Fibroblast of lung (primary cell): ENCODE measurements at regions not wholly inside any gene's neighbourhood (a gene's known extent, or its start where the extent isn't known, plus 50 kb on each side); places are given as distances from the start of the nearest gene placed in this dataset.

Experiments used
- EZH2 ChIP-seq: IDR thresholded peaks from 2 replicates; pipeline ENCODE4 v1.5.1; 2012; ENCODE audit warnings: low read length, control low read depth, mild to moderate bottlenecking; ENCODE audit errors: missing control alignments
- TF ChIP-seq, protein P1 (sequence below), 2 donors: IDR thresholded peaks in 1 of 2; conservative IDR thresholded peaks in 1 of 2; 1 replicate in 1 of 2; 2 replicates in 1 of 2; pipeline ENCODE4 v1.5.1; 2011 to 2012; ENCODE audit warnings: low read length in 2 of 2, control low read depth in 1 of 2, inconsistent platforms in 1 of 2, low read depth in 1 of 2, mild to moderate bottlenecking in 1 of 2

DNA sequence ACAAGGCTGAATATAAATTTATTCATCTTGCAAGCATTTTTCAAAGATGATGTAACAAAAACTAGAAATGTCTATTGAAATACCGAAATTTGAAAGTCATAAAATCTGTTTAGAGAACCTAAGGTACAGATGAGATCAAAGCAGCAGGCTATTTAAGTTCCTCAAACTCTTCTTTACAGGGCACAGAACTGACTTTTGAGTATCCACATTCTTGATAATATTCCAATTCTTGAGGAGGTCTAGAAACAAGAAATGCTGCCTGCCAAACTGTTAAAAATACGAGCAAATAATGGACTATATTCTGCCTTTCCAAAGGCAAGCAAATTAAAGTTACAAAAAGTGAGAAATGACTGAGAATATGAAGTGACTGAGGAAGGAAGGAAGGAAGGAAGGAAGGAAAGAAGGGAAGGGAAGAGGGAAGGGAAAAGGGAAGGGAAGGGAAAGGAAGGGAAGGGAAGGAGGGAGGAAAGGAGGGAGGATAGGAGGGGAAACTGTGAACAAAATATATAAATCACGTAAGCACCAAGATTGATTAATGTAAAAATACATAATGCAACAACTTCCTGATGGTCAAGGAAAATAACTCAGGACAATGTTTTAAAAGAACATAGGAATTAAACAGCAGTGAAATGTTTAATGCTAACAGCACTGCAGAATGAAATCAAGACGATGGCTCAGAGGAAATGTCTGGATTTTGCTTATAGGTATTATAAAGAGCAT is 248.9 kb upstream of the HNRNPA3 start:
- TF ChIP-seq, protein P1, sequence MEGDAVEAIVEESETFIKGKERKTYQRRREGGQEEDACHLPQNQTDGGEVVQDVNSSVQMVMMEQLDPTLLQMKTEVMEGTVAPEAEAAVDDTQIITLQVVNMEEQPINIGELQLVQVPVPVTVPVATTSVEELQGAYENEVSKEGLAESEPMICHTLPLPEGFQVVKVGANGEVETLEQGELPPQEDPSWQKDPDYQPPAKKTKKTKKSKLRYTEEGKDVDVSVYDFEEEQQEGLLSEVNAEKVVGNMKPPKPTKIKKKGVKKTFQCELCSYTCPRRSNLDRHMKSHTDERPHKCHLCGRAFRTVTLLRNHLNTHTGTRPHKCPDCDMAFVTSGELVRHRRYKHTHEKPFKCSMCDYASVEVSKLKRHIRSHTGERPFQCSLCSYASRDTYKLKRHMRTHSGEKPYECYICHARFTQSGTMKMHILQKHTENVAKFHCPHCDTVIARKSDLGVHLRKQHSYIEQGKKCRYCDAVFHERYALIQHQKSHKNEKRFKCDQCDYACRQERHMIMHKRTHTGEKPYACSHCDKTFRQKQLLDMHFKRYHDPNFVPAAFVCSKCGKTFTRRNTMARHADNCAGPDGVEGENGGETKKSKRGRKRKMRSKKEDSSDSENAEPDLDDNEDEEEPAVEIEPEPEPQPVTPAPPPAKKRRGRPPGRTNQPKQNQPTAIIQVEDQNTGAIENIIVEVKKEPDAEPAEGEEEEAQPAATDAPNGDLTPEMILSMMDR (conservative IDR thresholded peaks at IDR 0.05 in 1 of 2, IDR thresholded peaks at IDR 0.05 in 1 of 2; ENCODE audit: low read depth in 1 of 2, low read length in 2 of 2) = no peak
- no peak for TF ChIP-seq EZH2
